ENCODE measurements at regions not wholly inside any gene's neighbourhood (a gene's known extent, or its start where the extent isn't known, plus 50 kb on each side); places are given as distances from the start of the nearest gene placed in this dataset.

DNA sequence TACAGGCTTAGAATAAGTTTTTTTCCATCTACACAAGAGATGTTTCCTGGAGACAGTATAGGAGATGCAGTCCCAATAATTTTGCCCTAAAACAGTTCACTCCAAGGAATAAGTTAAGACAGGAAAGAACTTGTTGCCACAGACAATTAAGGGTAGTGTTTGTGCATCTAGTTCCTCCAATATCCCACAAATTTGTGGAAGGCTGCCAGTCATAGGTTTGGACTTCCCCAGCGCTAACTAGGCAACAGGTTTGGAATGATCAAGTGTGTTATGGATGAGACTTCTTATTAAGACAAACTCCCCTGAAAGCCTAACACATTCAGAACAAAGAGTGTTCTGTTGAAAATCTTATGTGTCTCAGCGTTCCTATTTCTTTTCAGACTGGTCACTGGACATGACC is 611.0 kb downstream of the CCER1 start:
- H3K36me3 ChIP-seq (ENCODE audit: control insufficient read depth in 4 of 4, insufficient read depth in 3 of 4, low read depth in 1 of 4, low read length in 3 of 4), result no peaks in the 10 kb centered on the region
- 91% methylated on average over 2 of the region's 2 CpGs for WGBS
- H3K9ac ChIP-seq (ENCODE audit: low read depth in 1 of 2, low read length in 2 of 2), result no peak overlapping the region
- no peaks in the 10 kb centered on the region for H3K4me1 ChIP-seq (ENCODE audit: control insufficient read depth in 4 of 4, insufficient read depth in 4 of 4, low read length in 3 of 4)
- H3K27ac ChIP-seq (ENCODE audit: low read depth in 1 of 2, low read length in 2 of 2), result no peak overlapping the region
- no peaks in the 10 kb centered on the region for H3K27me3 ChIP-seq (ENCODE audit: control insufficient read depth in 4 of 4, insufficient read depth in 4 of 4, low read length in 3 of 4)
- TF ChIP-seq JUND (IDR thresholded peaks at IDR 0.05) (no peak), FOXA2 (IDR thresholded peaks at IDR 0.05) (no peak), EGR1 (IDR thresholded peaks at IDR 0.05; ENCODE audit: low read depth in 2 of 2) (no peak), GABPA (IDR thresholded peaks at IDR 0.05 in 1 of 2, conservative IDR thresholded peaks at IDR 0.05 in 1 of 2) (no peak), HNF4G (IDR thresholded peaks at IDR 0.05) (no peak), YY1 (IDR thresholded peaks at IDR 0.05) (no peak), TAF1 (conservative IDR thresholded peaks at IDR 0.05) (no peak), NR2F2 (IDR thresholded peaks at IDR 0.05) (no peak), RAD21 (IDR thresholded peaks at IDR 0.05) (no peak), RXRA (IDR thresholded peaks at IDR 0.05) (no peak), HNF4A (conservative IDR thresholded peaks at IDR 0.05) (no peak), FOXA1 (IDR thresholded peaks at IDR 0.05) (no peak)
- TF ChIP-seq, protein P1, sequence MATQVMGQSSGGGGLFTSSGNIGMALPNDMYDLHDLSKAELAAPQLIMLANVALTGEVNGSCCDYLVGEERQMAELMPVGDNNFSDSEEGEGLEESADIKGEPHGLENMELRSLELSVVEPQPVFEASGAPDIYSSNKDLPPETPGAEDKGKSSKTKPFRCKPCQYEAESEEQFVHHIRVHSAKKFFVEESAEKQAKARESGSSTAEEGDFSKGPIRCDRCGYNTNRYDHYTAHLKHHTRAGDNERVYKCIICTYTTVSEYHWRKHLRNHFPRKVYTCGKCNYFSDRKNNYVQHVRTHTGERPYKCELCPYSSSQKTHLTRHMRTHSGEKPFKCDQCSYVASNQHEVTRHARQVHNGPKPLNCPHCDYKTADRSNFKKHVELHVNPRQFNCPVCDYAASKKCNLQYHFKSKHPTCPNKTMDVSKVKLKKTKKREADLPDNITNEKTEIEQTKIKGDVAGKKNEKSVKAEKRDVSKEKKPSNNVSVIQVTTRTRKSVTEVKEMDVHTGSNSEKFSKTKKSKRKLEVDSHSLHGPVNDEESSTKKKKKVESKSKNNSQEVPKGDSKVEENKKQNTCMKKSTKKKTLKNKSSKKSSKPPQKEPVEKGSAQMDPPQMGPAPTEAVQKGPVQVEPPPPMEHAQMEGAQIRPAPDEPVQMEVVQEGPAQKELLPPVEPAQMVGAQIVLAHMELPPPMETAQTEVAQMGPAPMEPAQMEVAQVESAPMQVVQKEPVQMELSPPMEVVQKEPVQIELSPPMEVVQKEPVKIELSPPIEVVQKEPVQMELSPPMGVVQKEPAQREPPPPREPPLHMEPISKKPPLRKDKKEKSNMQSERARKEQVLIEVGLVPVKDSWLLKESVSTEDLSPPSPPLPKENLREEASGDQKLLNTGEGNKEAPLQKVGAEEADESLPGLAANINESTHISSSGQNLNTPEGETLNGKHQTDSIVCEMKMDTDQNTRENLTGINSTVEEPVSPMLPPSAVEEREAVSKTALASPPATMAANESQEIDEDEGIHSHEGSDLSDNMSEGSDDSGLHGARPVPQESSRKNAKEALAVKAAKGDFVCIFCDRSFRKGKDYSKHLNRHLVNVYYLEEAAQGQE (IDR thresholded peaks at IDR 0.05), result no peak
- TF ChIP-seq, protein P2, sequence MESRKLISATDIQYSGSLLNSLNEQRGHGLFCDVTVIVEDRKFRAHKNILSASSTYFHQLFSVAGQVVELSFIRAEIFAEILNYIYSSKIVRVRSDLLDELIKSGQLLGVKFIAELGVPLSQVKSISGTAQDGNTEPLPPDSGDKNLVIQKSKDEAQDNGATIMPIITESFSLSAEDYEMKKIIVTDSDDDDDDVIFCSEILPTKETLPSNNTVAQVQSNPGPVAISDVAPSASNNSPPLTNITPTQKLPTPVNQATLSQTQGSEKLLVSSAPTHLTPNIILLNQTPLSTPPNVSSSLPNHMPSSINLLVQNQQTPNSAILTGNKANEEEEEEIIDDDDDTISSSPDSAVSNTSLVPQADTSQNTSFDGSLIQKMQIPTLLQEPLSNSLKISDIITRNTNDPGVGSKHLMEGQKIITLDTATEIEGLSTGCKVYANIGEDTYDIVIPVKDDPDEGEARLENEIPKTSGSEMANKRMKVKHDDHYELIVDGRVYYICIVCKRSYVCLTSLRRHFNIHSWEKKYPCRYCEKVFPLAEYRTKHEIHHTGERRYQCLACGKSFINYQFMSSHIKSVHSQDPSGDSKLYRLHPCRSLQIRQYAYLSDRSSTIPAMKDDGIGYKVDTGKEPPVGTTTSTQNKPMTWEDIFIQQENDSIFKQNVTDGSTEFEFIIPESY (IDR thresholded peaks at IDR 0.05), result no peak
- TF ChIP-seq, protein P3, sequence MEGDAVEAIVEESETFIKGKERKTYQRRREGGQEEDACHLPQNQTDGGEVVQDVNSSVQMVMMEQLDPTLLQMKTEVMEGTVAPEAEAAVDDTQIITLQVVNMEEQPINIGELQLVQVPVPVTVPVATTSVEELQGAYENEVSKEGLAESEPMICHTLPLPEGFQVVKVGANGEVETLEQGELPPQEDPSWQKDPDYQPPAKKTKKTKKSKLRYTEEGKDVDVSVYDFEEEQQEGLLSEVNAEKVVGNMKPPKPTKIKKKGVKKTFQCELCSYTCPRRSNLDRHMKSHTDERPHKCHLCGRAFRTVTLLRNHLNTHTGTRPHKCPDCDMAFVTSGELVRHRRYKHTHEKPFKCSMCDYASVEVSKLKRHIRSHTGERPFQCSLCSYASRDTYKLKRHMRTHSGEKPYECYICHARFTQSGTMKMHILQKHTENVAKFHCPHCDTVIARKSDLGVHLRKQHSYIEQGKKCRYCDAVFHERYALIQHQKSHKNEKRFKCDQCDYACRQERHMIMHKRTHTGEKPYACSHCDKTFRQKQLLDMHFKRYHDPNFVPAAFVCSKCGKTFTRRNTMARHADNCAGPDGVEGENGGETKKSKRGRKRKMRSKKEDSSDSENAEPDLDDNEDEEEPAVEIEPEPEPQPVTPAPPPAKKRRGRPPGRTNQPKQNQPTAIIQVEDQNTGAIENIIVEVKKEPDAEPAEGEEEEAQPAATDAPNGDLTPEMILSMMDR (IDR thresholded peaks at IDR 0.05; ENCODE audit: low read depth, low read length, missing input control), result no peak
- TF ChIP-seq, protein P4, sequence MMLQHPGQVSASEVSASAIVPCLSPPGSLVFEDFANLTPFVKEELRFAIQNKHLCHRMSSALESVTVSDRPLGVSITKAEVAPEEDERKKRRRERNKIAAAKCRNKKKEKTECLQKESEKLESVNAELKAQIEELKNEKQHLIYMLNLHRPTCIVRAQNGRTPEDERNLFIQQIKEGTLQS (IDR thresholded peaks at IDR 0.05), result no peak
- TF ChIP-seq, protein P5, sequence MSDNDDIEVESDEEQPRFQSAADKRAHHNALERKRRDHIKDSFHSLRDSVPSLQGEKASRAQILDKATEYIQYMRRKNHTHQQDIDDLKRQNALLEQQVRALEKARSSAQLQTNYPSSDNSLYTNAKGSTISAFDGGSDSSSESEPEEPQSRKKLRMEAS (IDR thresholded peaks at IDR 0.05), result no peak
- no peak for DNase-seq (ENCODE audit: low spot score)
- no peaks in the 10 kb centered on the region for H3K9me3 ChIP-seq (ENCODE audit: control insufficient read depth in 4 of 4, low read length in 3 of 4)
- H3K4me3 ChIP-seq (ENCODE audit: low read depth in 1 of 3, low read length in 3 of 3), result no peak overlapping the region

DNA sequence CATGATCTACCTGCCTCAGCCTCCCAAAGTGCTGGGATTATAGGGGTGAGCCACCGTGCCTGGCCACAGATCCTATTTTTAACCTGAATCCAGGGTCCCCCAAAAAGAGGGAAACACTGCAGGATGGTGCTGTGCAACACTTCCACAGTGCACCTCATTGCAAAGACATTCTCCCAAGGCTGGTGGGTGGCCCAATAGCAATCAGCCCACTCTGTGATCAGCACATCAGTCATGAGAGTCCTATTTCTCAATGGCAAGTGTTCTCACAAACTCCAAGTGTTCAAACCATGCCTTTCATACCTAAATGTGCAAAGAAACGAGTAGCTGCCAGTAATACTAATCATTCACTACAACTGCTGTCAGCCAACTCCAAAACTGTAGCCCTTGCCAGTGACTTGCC is 612.9 kb downstream of the CCER1 start:
- 67% methylated on average over 2 of the region's 2 CpGs for WGBS
- Histone ChIP-seq H3K4me3 (ENCODE audit: low read depth in 1 of 3, low read length in 3 of 3) (no peak overlapping the region), H3K4me1 (ENCODE audit: control insufficient read depth in 4 of 4, insufficient read depth in 4 of 4, low read length in 3 of 4) (no peaks in the 10 kb centered on the region), H3K27ac (ENCODE audit: low read depth in 1 of 2, low read length in 2 of 2) (no peak overlapping the region), H3K36me3 (ENCODE audit: control insufficient read depth in 4 of 4, insufficient read depth in 3 of 4, low read depth in 1 of 4, low read length in 3 of 4) (no peaks in the 10 kb centered on the region), H3K27me3 (ENCODE audit: control insufficient read depth in 4 of 4, insufficient read depth in 4 of 4, low read length in 3 of 4) (no peaks in the 10 kb centered on the region), H3K9ac (ENCODE audit: low read depth in 1 of 2, low read length in 2 of 2) (no peak overlapping the region), H3K9me3 (ENCODE audit: control insufficient read depth in 4 of 4, low read length in 3 of 4) (no peaks in the 10 kb centered on the region)
- DNase-seq (ENCODE audit: low spot score), result no peak
- TF ChIP-seq GABPA (IDR thresholded peaks at IDR 0.05 in 1 of 2, conservative IDR thresholded peaks at IDR 0.05 in 1 of 2), result no peak
- no peak for TF ChIP-seq TAF1 (conservative IDR thresholded peaks at IDR 0.05)
- no peak for TF ChIP-seq FOXA2 (IDR thresholded peaks at IDR 0.05)
- no peak for TF ChIP-seq EGR1 (IDR thresholded peaks at IDR 0.05; ENCODE audit: low read depth in 2 of 2)
- TF ChIP-seq, protein P1 (IDR thresholded peaks at IDR 0.05), result no peak
- no peak for TF ChIP-seq YY1 (IDR thresholded peaks at IDR 0.05)
- no peak for TF ChIP-seq JUND (IDR thresholded peaks at IDR 0.05)
- no peak for TF ChIP-seq NR2F2 (IDR thresholded peaks at IDR 0.05)
- TF ChIP-seq, protein P2 (IDR thresholded peaks at IDR 0.05), result no peak
